Activated CD4-positive, alpha-beta T cell treated with anti-CD3 and anti-CD28 coated beads for 36 hours (primary cell): ENCODE measurements at regions not wholly inside any gene's neighbourhood (a gene's known extent, or its start where the extent isn't known, plus 50 kb on each side); places are given as distances from the start of the nearest gene placed in this dataset.

Source experiments
- ATAC-seq: fragments of 200-7000 bp; cut with Tn5 transposase; one replicate; pipeline ENCODE4 v1.10.0; 2021; ENCODE audit warnings: mild to moderate bottlenecking, moderate library complexity
- CTCF ChIA-PET: fragments of 350-600 bp; sonication (Branson Sonifier 250); formaldehyde crosslinking; loops from one replicate; lab custom pipeline; 2021; ENCODE audit warnings: antibody characterized with exemption; lab: Charles Lee
- POLR2A ChIA-PET: fragments of 350-600 bp; sonication (Branson Sonifier 250); formaldehyde crosslinking; loops from one replicate; lab custom pipeline; 2021; ENCODE audit warnings: antibody characterized with exemption, inconsistent platforms; lab: Charles Lee
- DNase-seq: peaks from one replicate; pipeline ENCODE4 v3.0.0-alpha.2; 2020
- H3K27ac Mint-ChIP-seq: one replicate; pipeline ENCODE4 v1.8.0; 2021; ENCODE audit warnings: mixed read lengths
- H3K27me3 Mint-ChIP-seq: one replicate; pipeline ENCODE4 v1.8.0; 2021; ENCODE audit warnings: mixed read lengths
- H3K36me3 Mint-ChIP-seq: one replicate; pipeline ENCODE4 v1.8.0; 2021; ENCODE audit warnings: low read depth, mixed read lengths
- H3K4me1 Mint-ChIP-seq: one replicate; pipeline ENCODE4 v1.8.0; 2021; ENCODE audit warnings: mixed read lengths
- H3K4me3 Mint-ChIP-seq: one replicate; pipeline ENCODE4 v1.8.0; 2021; ENCODE audit warnings: mild to moderate bottlenecking, moderate library complexity, mixed read lengths
- H3K9me3 Mint-ChIP-seq: one replicate; pipeline ENCODE4 v1.8.0; 2021; ENCODE audit warnings: low read depth, mixed read lengths
- intact Hi-C, 2 experiments: fragments of 100-400 bp; cut with DNase I in 1 of 2; cut with micrococcal nuclease in 1 of 2; formaldehyde crosslinking; loops; one replicate each; pipeline versions ENCODE4 v1.14.2 to v1.15.1; 2022 to 2024; cut with DNase I, micrococcal nuclease

- POLR2A ChIA-PET: no interaction called here
- CTCF ChIA-PET: interaction anchor here (0.6 to 1.2 kb wide), 3 partner anchors 11 to 275 kb away, joined by 3 to 4 read pairs (median 3); no protein-coding TSS in a partner anchor
- no peak overlapping the region for H3K27ac Mint-ChIP-seq
- H3K27me3 Mint-ChIP-seq: peaks cover 2% of the 10 kb centered on the region
- no peaks in the 10 kb centered on the region for H3K4me1 Mint-ChIP-seq
- DNase-seq (no peak), ATAC-seq (no peak)
- intact Hi-C loops: no loop called here
- H3K4me3 Mint-ChIP-seq: no peak overlapping the region
- H3K9me3 Mint-ChIP-seq: no peaks in the 10 kb centered on the region
- H3K36me3 Mint-ChIP-seq: no peaks in the 10 kb centered on the region
Observed at GRCh38 chr7:26460351-26461085, 168.9 kb downstream of the SNX10 start.

DNA sequence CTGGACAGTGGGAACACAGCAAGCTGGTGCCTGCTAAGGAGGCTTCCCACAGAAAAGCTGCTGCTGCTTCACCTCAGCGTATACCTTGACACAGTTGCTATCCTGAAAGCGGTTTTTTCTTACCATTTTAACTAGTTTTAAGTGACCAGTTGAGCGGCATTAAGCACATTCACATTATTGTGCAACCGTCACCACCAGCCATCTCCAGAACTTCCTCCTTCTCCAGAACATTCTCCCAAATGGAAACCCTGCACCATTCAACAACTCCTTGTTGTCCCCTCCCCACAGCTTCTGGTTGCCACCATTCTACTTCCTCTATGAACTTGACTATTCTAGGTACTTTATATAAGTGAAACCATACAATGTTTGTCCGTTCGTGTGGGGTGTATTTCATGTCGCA is 169.9 kb downstream of the SNX10 start:
- CTCF ChIA-PET: interaction anchor here (1.1 kb wide), 1 partner anchor 12 kb away, joined by 4 read pairs; no protein-coding TSS in a partner anchor
- peaks cover 2% of the 10 kb centered on the region for H3K27me3 Mint-ChIP-seq
- H3K36me3 Mint-ChIP-seq: no peaks in the 10 kb centered on the region
- no peak overlapping the region for H3K4me3 Mint-ChIP-seq
- H3K9me3 Mint-ChIP-seq: no peaks in the 10 kb centered on the region
- ATAC-seq (no peak), DNase-seq (no peak)
- POLR2A ChIA-PET: no interaction called here
- H3K27ac Mint-ChIP-seq: no peak overlapping the region
- intact Hi-C loops: no loop called here
- H3K4me1 Mint-ChIP-seq: no peaks in the 10 kb centered on the region

DNA sequence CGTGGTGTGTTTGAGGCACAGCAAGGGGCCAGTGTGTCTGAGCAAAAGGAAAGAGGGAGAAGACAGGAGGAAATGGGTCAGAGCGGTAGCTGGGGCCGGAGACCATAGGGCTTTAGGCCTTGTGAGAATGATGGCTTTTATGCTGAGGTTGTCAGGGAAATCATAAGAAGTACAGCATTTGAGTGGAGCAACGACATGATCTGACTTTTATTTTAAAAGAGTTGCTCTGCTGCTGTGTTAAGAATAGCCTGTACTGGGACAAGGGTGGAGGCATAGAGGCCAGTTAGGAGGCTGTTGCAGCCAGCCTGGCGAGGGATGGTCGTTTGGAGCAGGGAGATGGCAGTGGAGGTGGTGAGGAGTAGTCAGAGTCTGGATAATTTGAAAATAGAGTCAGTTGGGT is 174.3 kb downstream of the SNX10 start:
- H3K4me1 Mint-ChIP-seq: no peaks in the 10 kb centered on the region
- no peak overlapping the region for H3K4me3 Mint-ChIP-seq
- ChIA-PET CTCF (no interaction called here), POLR2A (no interaction called here)
- H3K27ac Mint-ChIP-seq: no peak overlapping the region
- DNase-seq (no peak), ATAC-seq (no peak)
- no peaks in the 10 kb centered on the region for H3K36me3 Mint-ChIP-seq
- H3K9me3 Mint-ChIP-seq: no peaks in the 10 kb centered on the region
- H3K27me3 Mint-ChIP-seq: no peaks in the 10 kb centered on the region
- intact Hi-C loops: no loop called here

DNA sequence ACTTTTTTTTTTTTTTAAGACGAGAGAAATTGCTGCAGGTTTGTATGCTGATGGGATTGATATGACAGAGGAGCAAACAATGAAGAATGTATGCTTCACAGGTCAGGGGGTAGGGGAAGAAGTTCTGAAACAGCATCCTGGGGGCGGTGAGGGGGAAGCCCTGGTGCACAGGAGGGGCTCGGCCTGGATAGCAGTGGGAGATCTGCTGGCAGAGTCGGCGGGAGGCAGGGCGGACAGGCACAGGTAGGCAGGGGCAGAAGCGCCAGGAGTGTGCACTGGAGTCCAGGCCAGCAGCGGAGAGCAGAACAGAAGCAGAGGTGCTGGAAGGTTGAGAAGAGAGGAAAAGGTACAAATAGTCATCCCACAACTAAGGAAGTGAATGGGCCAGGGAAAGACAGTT is 175.4 kb downstream of the SNX10 start:
- no peaks in the 10 kb centered on the region for H3K4me1 Mint-ChIP-seq
- no peak overlapping the region for H3K4me3 Mint-ChIP-seq
- ChIA-PET CTCF (no interaction called here), POLR2A (no interaction called here)
- no peak overlapping the region for H3K27ac Mint-ChIP-seq
- H3K27me3 Mint-ChIP-seq: no peaks in the 10 kb centered on the region
- intact Hi-C loops: no loop called here
- no peaks in the 10 kb centered on the region for H3K9me3 Mint-ChIP-seq
- no peak for DNase-seq
- no peaks in the 10 kb centered on the region for H3K36me3 Mint-ChIP-seq
- ATAC-seq: no peak

GRCh38 chr7:26467541-26467940 is 175.9 kb downstream of the SNX10 start:
- Mint-ChIP-seq H3K4me3 (no peak overlapping the region), H3K27me3 (no peaks in the 10 kb centered on the region), H3K27ac (no peak overlapping the region), H3K4me1 (no peaks in the 10 kb centered on the region), H3K36me3 (no peaks in the 10 kb centered on the region), H3K9me3 (no peaks in the 10 kb centered on the region)
- ChIA-PET CTCF (interaction anchor here (1.0 kb wide), 1 partner anchor 34 kb away, joined by 3 read pairs; no protein-coding TSS in a partner anchor), POLR2A (no interaction called here)
- intact Hi-C loops: no loop called here
- no peak for DNase-seq
- ATAC-seq: no peak

DNA sequence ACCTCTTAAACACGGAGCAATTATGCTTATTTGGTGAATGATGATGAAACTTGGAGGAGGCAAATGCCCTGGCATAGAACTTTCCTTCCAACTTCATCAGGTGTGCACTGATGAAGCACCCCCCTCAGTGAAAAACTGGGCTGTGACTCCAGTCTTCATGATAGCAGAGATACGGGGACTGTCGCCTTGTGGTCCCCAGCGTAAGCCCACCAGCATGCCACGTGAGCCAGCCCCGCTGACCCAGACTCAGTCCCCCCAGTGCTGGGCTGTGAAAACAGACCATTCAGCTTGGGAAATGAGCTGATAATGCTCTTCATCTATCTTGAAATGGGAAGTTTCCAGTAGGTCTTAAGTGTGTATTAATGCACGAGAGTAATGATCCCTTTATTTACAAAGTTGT is 177.0 kb downstream of the SNX10 start:
- Mint-ChIP-seq H3K4me3 (no peak overlapping the region), H3K36me3 (no peaks in the 10 kb centered on the region), H3K27me3 (no peaks in the 10 kb centered on the region), H3K27ac (no peak overlapping the region), H3K4me1 (no peaks in the 10 kb centered on the region), H3K9me3 (no peaks in the 10 kb centered on the region)
- CTCF ChIA-PET: interaction anchor here (1.0 kb wide), 1 partner anchor 35 kb away, joined by 3 read pairs; no protein-coding TSS in a partner anchor
- POLR2A ChIA-PET: no interaction called here
- no peak for ATAC-seq
- no peak for DNase-seq
- intact Hi-C loops: no loop called here

GRCh38 chr7:26469188-26469587 is 177.5 kb downstream of the SNX10 start:
- H3K4me3 Mint-ChIP-seq: no peak overlapping the region
- ATAC-seq: no peak
- H3K9me3 Mint-ChIP-seq: no peaks in the 10 kb centered on the region
- no peaks in the 10 kb centered on the region for H3K4me1 Mint-ChIP-seq
- intact Hi-C loops: no loop called here
- POLR2A ChIA-PET: no interaction called here
- H3K36me3 Mint-ChIP-seq: no peaks in the 10 kb centered on the region
- no peaks in the 10 kb centered on the region for H3K27me3 Mint-ChIP-seq
- CTCF ChIA-PET: interaction anchor here (0.6 kb wide), 1 partner anchor 19 kb away, joined by 3 read pairs; no protein-coding TSS in a partner anchor
- DNase-seq: no peak
- no peak overlapping the region for H3K27ac Mint-ChIP-seq

DNA sequence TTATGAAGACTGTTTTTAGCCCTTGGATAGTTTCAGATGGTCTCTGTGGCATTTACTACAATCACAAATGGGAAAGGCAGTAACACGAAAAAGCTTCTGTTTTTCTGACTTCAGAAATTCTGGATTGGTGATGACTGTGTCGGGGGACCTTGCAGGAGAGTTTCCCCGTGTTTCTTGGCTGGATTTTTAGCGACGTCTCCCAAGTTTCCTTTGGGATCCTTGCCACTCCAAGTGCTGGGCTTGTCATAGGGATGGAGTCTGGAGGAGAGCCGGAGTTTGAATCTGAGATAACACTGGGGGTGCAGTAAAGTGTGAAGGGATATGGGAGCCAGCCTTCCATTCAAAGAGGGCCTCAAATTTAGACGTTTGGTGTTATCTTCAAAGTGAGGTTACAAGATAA is 179.0 kb downstream of the SNX10 start:
- no peaks in the 10 kb centered on the region for H3K9me3 Mint-ChIP-seq
- peaks cover 2% of the 10 kb centered on the region for H3K27me3 Mint-ChIP-seq
- DNase-seq: no peak
- POLR2A ChIA-PET: no interaction called here
- H3K27ac Mint-ChIP-seq: no peak overlapping the region
- CTCF ChIA-PET: interaction anchor here (0.5 to 0.7 kb wide), 2 partner anchors 11 to 576 kb away, joined by 3 read pairs; no protein-coding TSS in a partner anchor
- no peaks in the 10 kb centered on the region for H3K4me1 Mint-ChIP-seq
- ATAC-seq: no peak
- no peak overlapping the region for H3K4me3 Mint-ChIP-seq
- intact Hi-C loops: no loop called here
- no peaks in the 10 kb centered on the region for H3K36me3 Mint-ChIP-seq

GRCh38 chr7:26471306-26472075 is 179.8 kb downstream of the SNX10 start:
- H3K36me3 Mint-ChIP-seq: no peaks in the 10 kb centered on the region
- no peak overlapping the region for H3K4me3 Mint-ChIP-seq
- intact Hi-C loops: no loop called here
- POLR2A ChIA-PET: no interaction called here
- peaks cover 4% of the 10 kb centered on the region for H3K27me3 Mint-ChIP-seq
- no peak overlapping the region for H3K27ac Mint-ChIP-seq
- CTCF ChIA-PET: interaction anchor here (0.7 kb wide), 1 partner anchor 11 kb away, joined by 3 read pairs; no protein-coding TSS in a partner anchor
- no peaks in the 10 kb centered on the region for H3K9me3 Mint-ChIP-seq
- DNase-seq: no peak
- no peaks in the 10 kb centered on the region for H3K4me1 Mint-ChIP-seq
- no peak for ATAC-seq

DNA sequence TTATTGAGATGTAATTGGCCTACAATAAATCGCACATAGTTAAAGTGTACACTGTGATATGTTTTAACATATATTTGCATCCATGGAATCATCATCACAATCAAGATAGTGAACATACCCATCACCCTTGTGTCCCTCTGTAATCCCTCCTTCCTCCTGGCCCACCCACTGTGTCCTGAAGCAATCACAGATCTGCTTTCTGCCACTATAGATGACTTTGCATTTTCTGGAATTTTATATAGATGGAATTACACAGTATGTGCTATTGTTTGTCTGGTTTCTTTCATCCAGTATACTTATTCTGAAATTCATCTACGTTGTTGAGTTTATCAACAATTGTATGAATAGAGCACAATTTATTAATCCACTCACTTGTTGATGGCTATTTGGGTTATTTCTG is 181.3 kb downstream of the SNX10 start:
- ChIA-PET POLR2A (no interaction called here), CTCF (no interaction called here)
- Mint-ChIP-seq H3K27me3 (peaks cover 6% of the 10 kb centered on the region), H3K4me1 (no peaks in the 10 kb centered on the region), H3K36me3 (no peaks in the 10 kb centered on the region), H3K4me3 (no peak overlapping the region), H3K9me3 (no peaks in the 10 kb centered on the region), H3K27ac (no peak overlapping the region)
- DNase-seq (no peak), ATAC-seq (no peak)
- intact Hi-C loops: no loop called here

DNA sequence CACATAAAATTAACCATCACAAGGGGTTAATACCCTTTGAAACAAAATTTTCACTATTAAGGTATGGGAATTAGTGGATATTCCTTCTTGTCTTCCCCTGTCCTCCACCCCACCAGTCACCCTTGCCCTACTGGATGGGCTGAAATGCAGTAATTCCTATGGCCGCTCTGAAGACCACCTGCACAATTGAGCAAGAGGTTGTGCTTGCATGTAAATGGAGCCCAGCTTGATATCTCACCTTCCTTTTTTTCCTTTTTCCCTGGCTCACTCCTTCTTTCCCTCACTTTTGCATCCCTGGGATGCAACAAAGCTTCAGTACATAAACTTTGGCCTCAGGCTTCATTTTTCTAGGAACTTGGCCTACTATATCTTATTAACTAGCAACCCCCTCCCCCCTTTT is 184.6 kb downstream of the SNX10 start:
- DNase-seq (no peak), ATAC-seq (no peak)
- no peaks in the 10 kb centered on the region for H3K9me3 Mint-ChIP-seq
- H3K27ac Mint-ChIP-seq: no peak overlapping the region
- ChIA-PET POLR2A (no interaction called here), CTCF (no interaction called here)
- no peaks in the 10 kb centered on the region for H3K36me3 Mint-ChIP-seq
- intact Hi-C loops: no loop called here
- H3K4me1 Mint-ChIP-seq: no peaks in the 10 kb centered on the region
- H3K4me3 Mint-ChIP-seq: no peak overlapping the region
- H3K27me3 Mint-ChIP-seq: peaks cover 10% of the 10 kb centered on the region
